ENCODE measurements at regions not wholly inside any gene's neighbourhood (a gene's known extent, or its start where the extent isn't known, plus 50 kb on each side); places are given as distances from the start of the nearest gene placed in this dataset.

GRCh38 chr3:72006631-72007556 lies 221.9 kb upstream of the PROK2 start:
- no peak for TF ChIP-seq CTCF (IDR thresholded peaks at IDR 0.05; ENCODE audit: poor library complexity)
- no peak for TF ChIP-seq EZH2phosphoT487 (IDR thresholded peaks at IDR 0.05; ENCODE audit: low read depth, severe bottlenecking, unreplicated experiment)
- no peak for TF ChIP-seq EZH2 (IDR thresholded peaks at IDR 0.05; ENCODE audit: borderline replicate concordance)

All from hepatocyte (in vitro differentiated cells).